ENCODE measurements at regions not wholly inside any gene's neighbourhood (a gene's known extent, or its start where the extent isn't known, plus 50 kb on each side); places are given as distances from the start of the nearest gene placed in this dataset.
"Not testable (repeated sequence)": the region's sequence is repeated elsewhere in the genome, so short reads cannot be mapped to it uniquely, and the experiment has no call there.

GRCh38 chr1:240722788-240723187 lies 110.8 kb upstream of the GREM2 start:
- DNase-seq: no peak

DNA sequence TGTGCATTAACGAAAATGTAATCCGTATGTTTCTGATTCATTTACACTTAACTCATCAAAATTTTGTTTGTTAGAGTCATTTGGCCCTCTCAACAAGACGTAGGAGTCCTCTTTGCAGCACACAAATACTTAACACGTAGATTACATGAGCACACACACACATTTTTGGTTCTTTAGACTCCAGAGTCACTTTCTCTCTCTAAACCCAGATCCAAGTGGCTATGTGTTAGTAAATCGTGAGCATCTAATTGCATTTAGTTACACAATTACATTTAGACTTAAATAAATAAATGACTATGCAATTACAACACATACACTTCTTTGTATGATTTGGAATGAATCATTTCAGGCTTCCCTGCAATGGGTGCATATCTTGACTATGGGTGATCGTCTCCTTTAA lies 109.0 kb upstream of the GREM2 start:
- DNase-seq: no peak

DNA sequence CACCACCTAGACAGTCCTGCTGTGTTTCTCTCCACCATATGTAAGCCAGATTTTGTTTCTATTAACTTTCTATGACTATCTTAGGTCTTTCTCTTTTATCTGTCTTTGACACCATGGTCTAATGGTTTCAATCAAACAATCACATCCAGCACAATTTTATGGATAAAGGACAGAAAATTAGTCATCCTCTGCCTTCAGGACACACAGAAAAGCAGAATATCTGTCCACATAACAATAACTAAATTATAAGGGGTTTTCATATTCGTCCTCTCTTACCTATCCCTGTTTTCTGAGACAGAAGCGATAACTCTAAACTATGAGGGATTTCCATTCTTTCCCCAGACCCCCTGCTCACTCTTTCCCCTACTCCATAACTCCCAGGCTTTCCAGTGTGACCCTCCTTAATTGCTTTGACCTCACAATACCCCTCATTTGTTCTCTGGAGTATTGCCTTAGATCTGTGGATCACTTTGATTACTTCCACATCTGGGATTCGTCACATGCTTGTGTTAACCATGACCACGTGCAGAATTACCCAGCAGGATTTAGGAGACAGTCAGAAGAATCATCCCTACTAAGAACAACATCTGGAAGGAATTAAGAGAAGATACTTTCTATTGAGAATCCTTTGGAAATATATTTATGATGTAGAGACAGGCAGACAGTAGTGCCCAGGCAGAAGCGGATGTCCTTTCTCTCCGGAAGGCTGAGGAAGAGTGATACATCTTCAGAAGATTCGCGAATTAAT lies 108.2 kb upstream of the GREM2 start:
- no peak for DNase-seq

DNA sequence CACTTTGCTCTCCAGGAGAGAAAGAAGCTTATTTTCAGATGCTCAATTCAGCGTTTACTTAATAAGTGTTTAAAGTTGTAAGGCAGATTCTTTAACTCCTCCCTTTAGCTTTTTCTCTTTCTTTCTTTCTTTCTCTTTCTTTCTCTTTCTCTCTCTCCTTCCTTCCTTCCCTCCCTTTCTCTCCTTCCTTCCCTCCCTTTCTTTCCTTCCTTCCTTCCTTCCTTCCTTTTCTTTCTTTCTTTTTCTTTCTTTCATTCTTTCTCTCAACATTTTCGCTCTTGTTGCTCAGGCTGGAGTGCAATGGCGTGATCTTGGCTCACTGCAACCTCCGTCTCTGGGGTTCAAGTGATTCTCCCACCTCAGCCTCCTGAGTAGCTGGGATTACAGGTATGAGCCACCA lies 104.6 kb upstream of the GREM2 start:
- DNase-seq: not testable (repeated sequence)

DNA sequence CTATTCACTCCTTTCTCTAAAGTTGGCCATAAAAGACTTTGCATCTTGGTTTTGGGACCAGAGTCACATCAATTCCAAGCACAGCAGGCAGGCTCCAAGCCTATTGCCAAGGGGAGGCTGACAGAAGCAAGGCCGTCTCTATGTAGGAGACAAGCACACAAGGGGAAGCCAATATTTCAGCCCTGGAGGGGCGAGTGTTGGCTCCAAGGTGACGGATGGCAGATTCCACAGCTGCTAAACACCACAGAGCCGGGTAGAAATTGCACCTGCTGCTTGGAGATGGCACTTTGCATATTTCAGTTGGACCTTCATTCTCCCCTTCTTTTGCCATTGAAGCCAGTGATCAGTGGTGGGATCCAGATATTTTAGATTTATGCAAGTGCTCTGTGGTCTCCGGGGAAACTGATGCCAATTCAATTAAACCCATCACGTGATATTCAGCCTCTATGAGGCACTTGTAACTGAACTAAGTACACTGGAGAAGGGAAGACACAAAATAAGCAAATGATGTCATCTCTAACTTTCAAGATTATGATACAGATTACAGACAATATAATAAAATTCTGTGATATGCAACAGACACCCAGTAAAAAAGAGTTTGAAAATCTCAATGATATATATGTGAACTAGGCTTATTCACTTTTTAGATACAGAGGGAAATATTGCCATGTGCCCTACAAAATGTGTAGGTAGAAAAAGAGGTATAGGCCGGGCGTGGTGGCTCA lies 102.8 kb upstream of the GREM2 start:
- DNase-seq: no peak

GRCh38 chr1:240712014-240712731 lies 100.2 kb upstream of the GREM2 start:
- no peak for DNase-seq

GRCh38 chr1:240711020-240711419 lies 99.1 kb upstream of the GREM2 start:
- no peak for DNase-seq

GRCh38 chr1:240709676-240710075 lies 97.7 kb upstream of the GREM2 start:
- DNase-seq: no peak

DNA sequence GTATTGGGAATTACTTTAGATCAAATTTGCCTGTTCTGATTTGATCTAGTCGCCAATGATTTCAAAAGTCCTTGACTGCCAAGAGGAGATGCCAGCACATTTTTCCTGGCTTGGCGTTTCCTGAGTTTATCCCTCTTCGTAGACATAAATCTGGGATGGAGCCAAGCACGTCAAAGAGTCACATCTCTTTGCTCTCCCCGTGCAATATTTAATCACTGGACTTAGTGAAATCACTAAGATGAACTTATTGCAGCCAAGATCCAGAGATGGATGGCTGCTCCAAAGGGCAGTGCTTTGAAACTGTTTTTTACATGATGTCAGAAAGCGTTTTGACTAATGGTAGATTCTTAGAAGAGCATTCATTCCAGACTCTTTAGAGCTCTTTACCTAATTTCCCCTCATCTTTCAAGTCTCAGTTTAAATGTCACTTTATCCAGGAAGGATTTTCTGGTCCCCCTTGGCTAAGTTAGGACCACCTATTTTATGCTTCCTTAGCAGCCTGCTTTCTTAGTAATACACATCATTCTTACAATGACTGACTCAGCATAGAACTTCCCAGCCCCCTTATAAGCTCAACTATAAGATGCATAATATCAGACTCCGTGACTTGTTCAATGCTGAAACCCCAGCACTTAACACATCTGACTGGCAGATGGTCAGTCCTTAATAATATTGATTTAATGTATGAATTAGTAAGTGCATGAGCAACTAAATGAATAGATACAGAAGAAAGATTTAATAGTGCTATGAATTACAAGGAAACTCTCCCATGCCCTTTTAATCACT lies 94.4 kb upstream of the GREM2 start:
- no peak for DNase-seq

- no peak for DNase-seq
Observed at GRCh38 chr1:240705579-240705978, 93.6 kb upstream of the GREM2 start.

- no peak for DNase-seq
Observed at GRCh38 chr1:240701412-240701811, 89.5 kb upstream of the GREM2 start.

GRCh38 chr1:240695416-240695815 lies 83.5 kb upstream of the GREM2 start:
- DNase-seq: no peak

- DNase-seq: no peak
Observed at GRCh38 chr1:240693844-240694243, 81.9 kb upstream of the GREM2 start.

DNA sequence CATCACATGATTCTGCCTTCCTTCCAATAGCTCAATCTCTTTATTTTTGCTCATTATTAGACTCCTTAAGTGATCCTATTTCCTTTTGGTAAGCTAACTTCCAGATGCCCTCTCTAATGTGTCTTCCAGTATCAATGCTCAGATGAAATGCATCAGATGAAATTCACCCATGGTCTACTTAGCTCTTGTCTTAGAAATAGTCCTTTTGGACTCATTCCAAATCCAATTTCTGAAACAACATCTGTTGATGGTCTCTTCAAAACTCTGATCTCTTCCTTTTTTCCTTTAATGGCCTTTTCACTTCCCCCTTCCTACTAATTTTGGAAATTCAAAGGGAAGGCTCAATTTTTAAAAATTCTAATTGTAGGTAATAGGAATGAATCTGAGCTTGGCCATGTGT lies 81.1 kb upstream of the GREM2 start:
- no peak for DNase-seq

GRCh38 chr1:240691909-240692705 lies 80.2 kb upstream of the GREM2 start:
- peak in 1 of 2 experiments; percentile 12 for DNase-seq

- no peak for DNase-seq
Observed at GRCh38 chr1:240691501-240691900, 79.5 kb upstream of the GREM2 start.

DNA sequence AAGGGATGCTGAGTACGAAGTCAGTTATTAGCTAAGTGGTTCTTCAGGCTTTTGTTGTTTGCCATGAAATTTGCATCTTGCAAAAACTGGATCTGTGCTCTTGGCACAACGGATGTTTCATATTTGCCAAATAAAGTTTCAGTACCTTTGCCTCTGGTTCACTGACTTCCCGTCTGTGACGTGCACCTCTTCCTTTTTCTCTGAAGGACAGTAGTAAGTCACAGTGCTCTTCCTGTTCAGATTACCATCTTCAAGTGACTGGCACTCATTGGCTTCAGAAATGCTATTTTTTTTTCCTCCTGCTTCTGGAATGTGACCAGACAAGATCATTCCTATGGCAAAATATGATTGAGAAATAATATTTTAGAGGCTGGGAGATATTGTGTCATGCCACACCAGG lies 75.9 kb upstream of the GREM2 start:
- DNase-seq: no peak

GRCh38 chr1:240683576-240683975 lies 71.6 kb upstream of the GREM2 start:
- DNase-seq: no peak

GRCh38 chr1:240682859-240683242 lies 70.9 kb upstream of the GREM2 start:
- no peak for DNase-seq

DNA sequence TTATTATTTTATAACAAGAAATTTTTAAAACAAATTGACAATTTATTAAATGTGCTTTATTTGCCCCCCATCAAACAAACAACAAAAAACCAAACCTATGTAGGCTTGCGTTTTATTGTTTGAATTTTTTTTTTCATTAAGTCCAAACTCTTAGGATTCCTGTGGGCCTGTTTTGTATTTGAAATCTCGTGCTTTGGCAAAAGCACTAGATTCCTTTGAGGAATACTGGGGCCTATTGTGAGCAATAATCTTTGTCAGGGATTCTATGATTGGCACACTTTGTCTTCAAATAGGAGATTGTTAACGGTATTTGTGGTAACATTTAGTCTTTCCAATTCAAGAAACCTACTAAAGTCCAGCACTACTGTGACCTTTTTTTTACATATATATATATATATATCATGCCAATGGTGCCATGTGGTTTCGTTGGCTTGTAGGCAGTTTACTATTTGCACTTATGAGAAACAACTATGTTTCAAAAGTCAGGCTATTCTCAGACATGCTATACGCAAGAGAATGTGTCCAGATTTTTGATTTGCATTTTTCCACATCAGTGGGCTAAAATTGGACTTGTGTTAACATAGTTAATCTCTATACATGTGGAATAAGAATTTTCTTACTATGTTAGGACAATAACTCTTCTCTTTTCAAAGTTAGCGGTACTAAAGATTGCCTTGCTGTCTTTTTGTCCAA lies 70.4 kb upstream of the GREM2 start:
- no peak for DNase-seq

GRCh38 chr1:240672132-240672811 lies 60.3 kb upstream of the GREM2 start:
- DNase-seq: no peak

Data from activated CD4-positive, alpha-beta T cell treated with anti-CD3 and anti-CD28 coated beads, Interleukin-2, amount 50 U/mL, for 48 hours (primary cell).